GM23338 (cell line): ENCODE measurements at regions not wholly inside any gene's neighbourhood (a gene's known extent, or its start where the extent isn't known, plus 50 kb on each side); places are given as distances from the start of the nearest gene placed in this dataset.

Experiments
- ATAC-seq: fragments of 200-7000 bp; cut with Tn5 transposase; 3 replicates; pipeline ENCODE4 v1.9.1; 2020
- DNase-seq: peaks from one replicate; pipeline ENCODE4 v3.0.0-alpha.2; 2015; ENCODE audit warnings: low spot score
- H2AFZ ChIP-seq: fragments of 200-600 bp; sonication (generic); 2 replicates; pipeline ENCODE4 v1.8.0; 2016; ENCODE audit warnings: antibody characterized with exemption, mild to moderate bottlenecking, moderate library complexity
- H3F3A ChIP-seq: fragments of 200-600 bp; sonication (generic); replicated peaks from 2 replicates; pipeline ENCODE4 v1.8.0; 2017; ENCODE audit warnings: antibody characterized with exemption, mixed run types, low read depth
- H3K27ac ChIP-seq: fragments of 200-600 bp; sonication (generic); 2 replicates; pipeline ENCODE4 v1.6.1; 2016; ENCODE audit warnings: low read depth
- H3K27me3 ChIP-seq: fragments of 200-600 bp; sonication (generic); 2 replicates; pipeline ENCODE4 v1.8.0; 2016; ENCODE audit warnings: mild to moderate bottlenecking, mixed run types, moderate library complexity; ENCODE audit not compliant: insufficient read depth
- H3K36me3 ChIP-seq: fragments of 200-600 bp; sonication (generic); 2 replicates; pipeline ENCODE4 v1.8.0; 2016; ENCODE audit warnings: mild to moderate bottlenecking; ENCODE audit not compliant: insufficient read depth
- H3K4me1 ChIP-seq: fragments of 200-600 bp; sonication (generic); 2 replicates; pipeline ENCODE4 v1.8.0; 2016; ENCODE audit warnings: mild to moderate bottlenecking, moderate library complexity; ENCODE audit not compliant: insufficient read depth
- H3K4me2 ChIP-seq: fragments of 200-600 bp; sonication (generic); 2 replicates; pipeline ENCODE4 v1.7.1; 2017; ENCODE audit warnings: mixed run types
- H3K4me3 ChIP-seq: fragments of 200-600 bp; sonication (generic); 2 replicates; pipeline ENCODE4 v1.6.1; 2016; ENCODE audit warnings: mixed run types
- H3K79me2 ChIP-seq: fragments of 200-600 bp; sonication (generic); replicated peaks from 2 replicates; pipeline ENCODE4 v1.8.0; 2017; ENCODE audit warnings: mild to moderate bottlenecking; ENCODE audit not compliant: insufficient read depth
- H3K9me2 ChIP-seq: fragments of 200-600 bp; sonication (generic); 2 replicates; pipeline ENCODE4 v1.8.0; 2017; ENCODE audit not compliant: insufficient read depth
- H4K20me1 ChIP-seq: fragments of 200-600 bp; sonication (generic); replicated peaks from 2 replicates; pipeline ENCODE4 v1.8.0; 2017; ENCODE audit warnings: mild to moderate bottlenecking; ENCODE audit not compliant: insufficient read depth
- H3K27ac Mint-ChIP-seq: 2 replicates; pipeline ENCODE4 v1.8.0; 2020; ENCODE audit warnings: inconsistent platforms, mild to moderate bottlenecking, moderate library complexity, mixed read lengths
- H3K27me3 Mint-ChIP-seq: 3 replicates; pipeline ENCODE4 v1.8.0; 2022; ENCODE audit warnings: low read depth, mild to moderate bottlenecking, moderate library complexity, mixed read lengths, inconsistent platforms; ENCODE audit not compliant: insufficient read depth, poor library complexity
- H3K36me3 Mint-ChIP-seq: 3 replicates; pipeline ENCODE4 v1.8.0; 2021; ENCODE audit warnings: low read depth, mild to moderate bottlenecking, inconsistent platforms, moderate library complexity, mixed read lengths
- H3K4me1 Mint-ChIP-seq: 3 replicates; pipeline ENCODE4 v1.8.0; 2020; ENCODE audit warnings: mild to moderate bottlenecking, inconsistent platforms, mixed read lengths
- H3K4me3 Mint-ChIP-seq: 3 replicates; pipeline ENCODE4 v1.8.0; 2021; ENCODE audit warnings: moderate library complexity, mild to moderate bottlenecking, inconsistent platforms, mixed read lengths
- H3K9me3 Mint-ChIP-seq: 3 replicates; pipeline ENCODE4 v1.8.0; 2020; ENCODE audit warnings: moderate library complexity, mild to moderate bottlenecking, inconsistent platforms, mixed read lengths
- CREB1 ChIP-seq: fragments of 250-450 bp; sonication (Bioruptor Pico); IDR thresholded peaks from 2 replicates; pipeline ENCODE4 v1.5.0; 2020; ENCODE audit warnings: low read depth, mild to moderate bottlenecking, moderate library complexity
- CTCF ChIP-seq, 2 experiments: fragments of 200-600 bp in 1 of 2; sonication (generic) in 1 of 2; conservative IDR thresholded peaks; 2 replicates each; pipeline versions ENCODE4 v1.5.1 to v1.6.1; 2016 to 2017; ENCODE audit warnings: antibody characterized with exemption in 2 of 2, low read depth in 2 of 2, mild to moderate bottlenecking in 2 of 2, moderate library complexity in 1 of 2
- EZH2 ChIP-seq: fragments of 200-600 bp; sonication (generic); IDR thresholded peaks from one replicate; pipeline ENCODE4 v1.8.0; 2017; ENCODE audit warnings: antibody characterized with exemption, mild to moderate bottlenecking, low read depth; ENCODE audit not compliant: unreplicated experiment
- EZH2phosphoT487 ChIP-seq: fragments of 200-600 bp; sonication (generic); IDR thresholded peaks from one replicate; pipeline ENCODE4 v1.8.1; 2018; ENCODE audit warnings: antibody characterized with exemption; ENCODE audit not compliant: unreplicated experiment
- JUNB ChIP-seq: IDR thresholded peaks from one replicate; pipeline ENCODE4 v1.6.1; 2016; ENCODE audit warnings: antibody characterized with exemption; ENCODE audit not compliant: unreplicated experiment
- NANOG ChIP-seq: IDR thresholded peaks from 2 replicates; pipeline ENCODE4 v1.6.1; 2016; ENCODE audit warnings: antibody characterized with exemption, borderline replicate concordance
- POLR2AphosphoS5 ChIP-seq: IDR thresholded peaks from 2 replicates; pipeline ENCODE4 v1.6.1; 2016; ENCODE audit warnings: antibody characterized with exemption, low read depth
- REST ChIP-seq: IDR thresholded peaks from one replicate; pipeline ENCODE4 v1.6.1; 2018; ENCODE audit warnings: antibody characterized with exemption; ENCODE audit not compliant: unreplicated experiment
- STAT1 ChIP-seq: IDR thresholded peaks from one replicate; pipeline ENCODE4 v1.6.1; 2016; ENCODE audit warnings: antibody characterized with exemption; ENCODE audit not compliant: unreplicated experiment
- ZNF114 ChIP-seq: fragments of 250-450 bp; sonication (Bioruptor Pico); IDR thresholded peaks from 2 replicates; pipeline ENCODE4 v1.5.0; 2020; ENCODE audit warnings: mild to moderate bottlenecking, moderate library complexity
- ZNF331 ChIP-seq: fragments of 250-450 bp; sonication (Bioruptor Pico); IDR thresholded peaks from 2 replicates; pipeline ENCODE4 v1.5.0; 2020; ENCODE audit warnings: low read depth, mild to moderate bottlenecking, moderate library complexity
- TF ChIP-seq, protein P1 (sequence below): IDR thresholded peaks from 2 replicates; pipeline ENCODE4 v1.6.1; 2016; ENCODE audit warnings: antibody characterized with exemption
- TF ChIP-seq, protein P2 (sequence below): fragments of 250-450 bp; sonication (Bioruptor Pico); IDR thresholded peaks from 2 replicates; pipeline ENCODE4 v1.5.0; 2020; ENCODE audit warnings: mild to moderate bottlenecking, moderate library complexity

GRCh38 chr15:96554541-96554940, 224.0 kb downstream of the NR2F2 start:
- no peak for TF ChIP-seq ZNF114 (CRISPR knock-in tag)
- no peak for TF ChIP-seq NANOG
- TF ChIP-seq, protein P1, sequence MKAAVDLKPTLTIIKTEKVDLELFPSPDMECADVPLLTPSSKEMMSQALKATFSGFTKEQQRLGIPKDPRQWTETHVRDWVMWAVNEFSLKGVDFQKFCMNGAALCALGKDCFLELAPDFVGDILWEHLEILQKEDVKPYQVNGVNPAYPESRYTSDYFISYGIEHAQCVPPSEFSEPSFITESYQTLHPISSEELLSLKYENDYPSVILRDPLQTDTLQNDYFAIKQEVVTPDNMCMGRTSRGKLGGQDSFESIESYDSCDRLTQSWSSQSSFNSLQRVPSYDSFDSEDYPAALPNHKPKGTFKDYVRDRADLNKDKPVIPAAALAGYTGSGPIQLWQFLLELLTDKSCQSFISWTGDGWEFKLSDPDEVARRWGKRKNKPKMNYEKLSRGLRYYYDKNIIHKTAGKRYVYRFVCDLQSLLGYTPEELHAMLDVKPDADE: no peak
- no peak for TF ChIP-seq POLR2AphosphoS5
- no peak for TF ChIP-seq CREB1 (CRISPR knock-in tag)
- TF ChIP-seq EZH2: no peak
- TF ChIP-seq ZNF331 (CRISPR knock-in tag): no peak
- TF ChIP-seq JUNB: no peak
- no peak for TF ChIP-seq EZH2phosphoT487
- no peak for TF ChIP-seq CTCF (conservative IDR thresholded peaks at IDR 0.05; ENCODE audit: low read depth in 2 of 2)
- no peak for TF ChIP-seq REST
- TF ChIP-seq STAT1: no peak
- TF ChIP-seq, protein P2, sequence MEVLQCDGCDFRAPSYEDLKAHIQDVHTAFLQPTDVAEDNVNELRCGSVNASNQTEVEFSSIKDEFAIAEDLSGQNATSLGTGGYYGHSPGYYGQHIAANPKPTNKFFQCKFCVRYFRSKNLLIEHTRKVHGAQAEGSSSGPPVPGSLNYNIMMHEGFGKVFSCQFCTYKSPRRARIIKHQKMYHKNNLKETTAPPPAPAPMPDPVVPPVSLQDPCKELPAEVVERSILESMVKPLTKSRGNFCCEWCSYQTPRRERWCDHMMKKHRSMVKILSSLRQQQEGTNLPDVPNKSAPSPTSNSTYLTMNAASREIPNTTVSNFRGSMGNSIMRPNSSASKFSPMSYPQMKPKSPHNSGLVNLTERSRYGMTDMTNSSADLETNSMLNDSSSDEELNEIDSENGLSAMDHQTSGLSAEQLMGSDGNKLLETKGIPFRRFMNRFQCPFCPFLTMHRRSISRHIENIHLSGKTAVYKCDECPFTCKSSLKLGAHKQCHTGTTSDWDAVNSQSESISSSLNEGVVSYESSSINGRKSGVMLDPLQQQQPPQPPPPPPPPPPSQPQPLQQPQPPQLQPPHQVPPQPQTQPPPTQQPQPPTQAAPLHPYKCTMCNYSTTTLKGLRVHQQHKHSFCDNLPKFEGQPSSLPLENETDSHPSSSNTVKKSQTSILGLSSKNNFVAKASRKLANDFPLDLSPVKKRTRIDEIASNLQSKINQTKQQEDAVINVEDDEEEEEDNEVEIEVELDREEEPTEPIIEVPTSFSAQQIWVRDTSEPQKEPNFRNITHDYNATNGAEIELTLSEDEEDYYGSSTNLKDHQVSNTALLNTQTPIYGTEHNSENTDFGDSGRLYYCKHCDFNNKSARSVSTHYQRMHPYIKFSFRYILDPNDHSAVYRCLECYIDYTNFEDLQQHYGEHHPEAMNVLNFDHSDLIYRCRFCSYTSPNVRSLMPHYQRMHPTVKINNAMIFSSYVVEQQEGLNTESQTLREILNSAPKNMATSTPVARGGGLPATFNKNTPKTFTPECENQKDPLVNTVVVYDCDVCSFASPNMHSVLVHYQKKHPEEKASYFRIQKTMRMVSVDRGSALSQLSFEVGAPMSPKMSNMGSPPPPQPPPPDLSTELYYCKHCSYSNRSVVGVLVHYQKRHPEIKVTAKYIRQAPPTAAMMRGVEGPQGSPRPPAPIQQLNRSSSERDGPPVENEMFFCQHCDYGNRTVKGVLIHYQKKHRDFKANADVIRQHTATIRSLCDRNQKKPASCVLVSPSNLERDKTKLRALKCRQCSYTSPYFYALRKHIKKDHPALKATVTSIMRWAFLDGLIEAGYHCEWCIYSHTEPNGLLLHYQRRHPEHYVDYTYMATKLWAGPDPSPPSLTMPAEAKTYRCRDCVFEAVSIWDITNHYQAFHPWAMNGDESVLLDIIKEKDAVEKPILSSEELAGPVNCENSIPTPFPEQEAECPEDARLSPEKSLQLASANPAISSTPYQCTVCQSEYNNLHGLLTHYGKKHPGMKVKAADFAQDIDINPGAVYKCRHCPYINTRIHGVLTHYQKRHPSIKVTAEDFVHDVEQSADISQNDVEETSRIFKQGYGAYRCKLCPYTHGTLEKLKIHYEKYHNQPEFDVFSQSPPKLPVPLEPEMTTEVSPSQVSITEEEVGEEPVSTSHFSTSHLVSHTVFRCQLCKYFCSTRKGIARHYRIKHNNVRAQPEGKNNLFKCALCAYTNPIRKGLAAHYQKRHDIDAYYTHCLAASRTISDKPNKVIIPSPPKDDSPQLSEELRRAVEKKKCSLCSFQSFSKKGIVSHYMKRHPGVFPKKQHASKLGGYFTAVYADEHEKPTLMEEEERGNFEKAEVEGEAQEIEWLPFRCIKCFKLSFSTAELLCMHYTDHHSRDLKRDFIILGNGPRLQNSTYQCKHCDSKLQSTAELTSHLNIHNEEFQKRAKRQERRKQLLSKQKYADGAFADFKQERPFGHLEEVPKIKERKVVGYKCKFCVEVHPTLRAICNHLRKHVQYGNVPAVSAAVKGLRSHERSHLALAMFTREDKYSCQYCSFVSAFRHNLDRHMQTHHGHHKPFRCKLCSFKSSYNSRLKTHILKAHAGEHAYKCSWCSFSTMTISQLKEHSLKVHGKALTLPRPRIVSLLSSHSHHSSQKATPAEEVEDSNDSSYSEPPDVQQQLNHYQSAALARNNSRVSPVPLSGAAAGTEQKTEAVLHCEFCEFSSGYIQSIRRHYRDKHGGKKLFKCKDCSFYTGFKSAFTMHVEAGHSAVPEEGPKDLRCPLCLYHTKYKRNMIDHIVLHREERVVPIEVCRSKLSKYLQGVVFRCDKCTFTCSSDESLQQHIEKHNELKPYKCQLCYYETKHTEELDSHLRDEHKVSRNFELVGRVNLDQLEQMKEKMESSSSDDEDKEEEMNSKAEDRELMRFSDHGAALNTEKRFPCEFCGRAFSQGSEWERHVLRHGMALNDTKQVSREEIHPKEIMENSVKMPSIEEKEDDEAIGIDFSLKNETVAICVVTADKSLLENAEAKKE: no peak
- Histone ChIP-seq H3K9me2 (no peaks in the 10 kb centered on the region), H2AFZ (no peak overlapping the region), H3K4me1 (no peaks in the 10 kb centered on the region), H4K20me1 (no peaks in the 10 kb centered on the region), H3K4me3 (no peak overlapping the region), H3K36me3 (no peaks in the 10 kb centered on the region), H3K27me3 (no peaks in the 10 kb centered on the region), H3K4me2 (no peak overlapping the region), H3F3A (no peaks in the 10 kb centered on the region), H3K27ac (no peak overlapping the region), H3K79me2 (no peaks in the 10 kb centered on the region)
- Mint-ChIP-seq H3K36me3 (no peaks in the 10 kb centered on the region), H3K9me3 (no peaks in the 10 kb centered on the region), H3K27me3 (no peaks in the 10 kb centered on the region), H3K4me3 (no peak overlapping the region), H3K4me1 (no peaks in the 10 kb centered on the region), H3K27ac (no peak overlapping the region)
- no peak for DNase-seq
- ATAC-seq: no peak
